ENCODE measurements at regions not wholly inside any gene's neighbourhood (a gene's known extent, or its start where the extent isn't known, plus 50 kb on each side); places are given as distances from the start of the nearest gene placed in this dataset.

GRCh38 chr16:47849736-47850135, 306.1 kb downstream of the ABCC12 start (continued):
- TF ChIP-seq, protein P1, sequence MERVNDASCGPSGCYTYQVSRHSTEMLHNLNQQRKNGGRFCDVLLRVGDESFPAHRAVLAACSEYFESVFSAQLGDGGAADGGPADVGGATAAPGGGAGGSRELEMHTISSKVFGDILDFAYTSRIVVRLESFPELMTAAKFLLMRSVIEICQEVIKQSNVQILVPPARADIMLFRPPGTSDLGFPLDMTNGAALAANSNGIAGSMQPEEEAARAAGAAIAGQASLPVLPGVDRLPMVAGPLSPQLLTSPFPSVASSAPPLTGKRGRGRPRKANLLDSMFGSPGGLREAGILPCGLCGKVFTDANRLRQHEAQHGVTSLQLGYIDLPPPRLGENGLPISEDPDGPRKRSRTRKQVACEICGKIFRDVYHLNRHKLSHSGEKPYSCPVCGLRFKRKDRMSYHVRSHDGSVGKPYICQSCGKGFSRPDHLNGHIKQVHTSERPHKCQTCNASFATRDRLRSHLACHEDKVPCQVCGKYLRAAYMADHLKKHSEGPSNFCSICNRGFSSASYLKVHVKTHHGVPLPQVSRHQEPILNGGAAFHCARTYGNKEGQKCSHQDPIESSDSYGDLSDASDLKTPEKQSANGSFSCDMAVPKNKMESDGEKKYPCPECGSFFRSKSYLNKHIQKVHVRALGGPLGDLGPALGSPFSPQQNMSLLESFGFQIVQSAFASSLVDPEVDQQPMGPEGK (CRISPR knock-in tag; IDR thresholded peaks at IDR 0.05; ENCODE audit: borderline replicate concordance): no peak
- TF ChIP-seq SNAI2 (CRISPR knock-in tag; IDR thresholded peaks at IDR 0.05): no peak
- no peak for TF ChIP-seq ZFP3 (CRISPR knock-in tag; IDR thresholded peaks at IDR 0.05)
- no peak for TF ChIP-seq GLIS3 (CRISPR knock-in tag; IDR thresholded peaks at IDR 0.05)
- TF ChIP-seq TCF4 (CRISPR knock-in tag; IDR thresholded peaks at IDR 0.05; ENCODE audit: borderline replicate concordance): no peak
- no peak for TF ChIP-seq ISL1 (CRISPR knock-in tag; IDR thresholded peaks at IDR 0.05)
- TF ChIP-seq CSDC2 (CRISPR knock-in tag; IDR thresholded peaks at IDR 0.05): no peak

DNA sequence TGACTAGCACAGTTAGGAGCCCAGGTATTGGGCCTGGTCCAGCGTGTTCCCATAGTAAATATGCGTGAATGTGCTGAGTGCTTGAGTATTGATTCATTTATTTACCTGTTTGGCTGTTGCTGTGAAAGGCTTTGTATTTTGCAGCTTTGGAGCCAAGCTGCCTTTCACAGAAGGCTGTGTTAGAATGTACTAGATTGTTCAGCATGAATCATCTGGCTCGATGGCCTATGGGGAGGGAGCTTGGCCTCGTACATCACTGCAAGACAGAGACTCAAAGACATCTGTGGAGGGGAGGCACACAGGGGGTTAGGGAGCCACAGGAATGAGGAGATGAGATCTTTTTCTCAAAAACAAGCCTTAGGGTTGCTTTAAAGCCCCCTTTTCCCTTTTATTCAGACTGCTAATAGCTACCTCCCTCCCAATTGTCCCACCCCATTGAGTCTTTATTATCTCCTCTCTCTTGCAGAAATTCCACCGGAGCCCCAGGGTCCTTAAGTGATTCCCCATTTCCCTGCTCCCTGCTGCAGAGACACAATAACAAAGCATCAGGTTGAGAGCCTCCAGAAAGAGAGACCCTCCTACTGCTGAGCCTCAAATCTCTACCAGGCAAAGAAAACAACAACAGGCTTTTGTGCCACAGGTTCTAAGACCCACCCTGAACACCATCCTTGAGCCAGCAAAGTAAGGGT, 307.2 kb downstream of the ABCC12 start:
- no peak for TF ChIP-seq BACH2 (CRISPR knock-in tag; IDR thresholded peaks at IDR 0.05; ENCODE audit: borderline replicate concordance)
- TF ChIP-seq ZNF565 (CRISPR knock-in tag; conservative IDR thresholded peaks at IDR 0.05; ENCODE audit: low read depth): no peak
- TF ChIP-seq CREB5 (CRISPR knock-in tag; IDR thresholded peaks at IDR 0.05; ENCODE audit: low read depth): no peak
- no peak for TF ChIP-seq ZC3H10 (CRISPR knock-in tag; IDR thresholded peaks at IDR 0.05)
- no peak for TF ChIP-seq CSDC2 (CRISPR knock-in tag; IDR thresholded peaks at IDR 0.05)
- no peak for TF ChIP-seq ESRRG (CRISPR knock-in tag; IDR thresholded peaks at IDR 0.05)
- no peak for TF ChIP-seq GLIS3 (CRISPR knock-in tag; IDR thresholded peaks at IDR 0.05)
- no peak for TF ChIP-seq OSR1 (CRISPR knock-in tag; IDR thresholded peaks at IDR 0.05)
- TF ChIP-seq ARNTL (CRISPR knock-in tag; IDR thresholded peaks at IDR 0.05; ENCODE audit: borderline replicate concordance, low read depth): no peak
- no peak for TF ChIP-seq TCF4 (CRISPR knock-in tag; IDR thresholded peaks at IDR 0.05; ENCODE audit: borderline replicate concordance)
- TF ChIP-seq ZNF70 (CRISPR knock-in tag; IDR thresholded peaks at IDR 0.05): no peak
- TF ChIP-seq POU6F1 (CRISPR knock-in tag; IDR thresholded peaks at IDR 0.05; ENCODE audit: borderline replicate concordance, low read depth): no peak
- no peak for TF ChIP-seq TSHZ2 (CRISPR knock-in tag; IDR thresholded peaks at IDR 0.05)
- TF ChIP-seq SNAI2 (CRISPR knock-in tag; IDR thresholded peaks at IDR 0.05): no peak
- no peak for TF ChIP-seq ZNF8 (CRISPR knock-in tag; IDR thresholded peaks at IDR 0.05)
- TF ChIP-seq, protein P2, sequence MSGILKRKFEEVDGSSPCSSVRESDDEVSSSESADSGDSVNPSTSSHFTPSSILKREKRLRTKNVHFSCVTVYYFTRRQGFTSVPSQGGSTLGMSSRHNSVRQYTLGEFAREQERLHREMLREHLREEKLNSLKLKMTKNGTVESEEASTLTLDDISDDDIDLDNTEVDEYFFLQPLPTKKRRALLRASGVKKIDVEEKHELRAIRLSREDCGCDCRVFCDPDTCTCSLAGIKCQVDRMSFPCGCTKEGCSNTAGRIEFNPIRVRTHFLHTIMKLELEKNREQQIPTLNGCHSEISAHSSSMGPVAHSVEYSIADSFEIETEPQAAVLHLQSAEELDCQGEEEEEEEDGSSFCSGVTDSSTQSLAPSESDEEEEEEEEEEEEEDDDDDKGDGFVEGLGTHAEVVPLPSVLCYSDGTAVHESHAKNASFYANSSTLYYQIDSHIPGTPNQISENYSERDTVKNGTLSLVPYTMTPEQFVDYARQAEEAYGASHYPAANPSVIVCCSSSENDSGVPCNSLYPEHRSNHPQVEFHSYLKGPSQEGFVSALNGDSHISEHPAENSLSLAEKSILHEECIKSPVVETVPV (CRISPR knock-in tag; IDR thresholded peaks at IDR 0.05): no peak
- TF ChIP-seq PPARA (CRISPR knock-in tag; IDR thresholded peaks at IDR 0.05; ENCODE audit: borderline replicate concordance): no peak
- TF ChIP-seq ZFP30 (CRISPR knock-in tag; IDR thresholded peaks at IDR 0.05): no peak
- no peak for TF ChIP-seq RARB (CRISPR knock-in tag; IDR thresholded peaks at IDR 0.05)
- ATAC-seq: no peak

All from SK-N-SH treated with all-trans-retinoic acid at 6 μM for 48 hours (cell line).